Endothelial cell of umbilical vein (primary cell): ENCODE measurements at regions not wholly inside any gene's neighbourhood (a gene's known extent, or its start where the extent isn't known, plus 50 kb on each side); places are given as distances from the start of the nearest gene placed in this dataset.

Experiments
- BruUV-seq: library from RNA; stranded (reverse); fragments of 400-500 nt; replicated peaks from 2 replicates; lab custom pipeline; 2021; lab: Mats Ljungman, UMichigan
- CTCF ChIA-PET: fragments of 300-600, 350-600 bp; sonication (Branson Sonifier 250); formaldehyde crosslinking; loops from one replicate; lab custom pipeline; 2021; ENCODE audit warnings: antibody characterized with exemption, inconsistent platforms; lab: Charles Lee
- POLR2A ChIA-PET: fragments of 300-600, 350-600 bp; sonication (Branson Sonifier 250); formaldehyde crosslinking; loops from one replicate; lab custom pipeline; 2021; ENCODE audit warnings: antibody characterized with exemption, inconsistent platforms; lab: Charles Lee
- DNase-seq: peaks from one replicate; pipeline ENCODE4 v3.0.0-alpha.2; 2011; ENCODE audit warnings: low read depth, low spot score
- FAIRE-seq: peaks from 2 replicates; lab custom pipeline; 2011; peaks lifted over from hg19 to GRCh38; lab: Jason Lieb, UNC
- H2AFZ ChIP-seq: 2 replicates; pipeline ENCODE4 v1.6.0; 2012; ENCODE audit warnings: low read depth, low read length, control low read depth, inconsistent platforms
- H3K27ac ChIP-seq: 2 replicates; pipeline ENCODE4 v1.5.1; 2011; ENCODE audit warnings: low read depth, mild to moderate bottlenecking, control low read depth, low read length, moderate library complexity; ENCODE audit not compliant: insufficient read depth
- H3K27me3 ChIP-seq, 2 experiments: 2 replicates each; pipeline versions ENCODE4 v1.6.0 to v1.6.1; 2011; ENCODE audit warnings: low read length in 2 of 2, mixed read lengths in 1 of 2; ENCODE audit not compliant: control insufficient read depth in 2 of 2, insufficient read depth in 2 of 2
- H3K36me3 ChIP-seq, 2 experiments: 2 replicates in 1 of 2; 3 replicates in 1 of 2; pipeline ENCODE4 v1.5.1; 2011; ENCODE audit warnings: low read length in 2 of 2, mild to moderate bottlenecking in 1 of 2, moderate library complexity in 1 of 2; ENCODE audit not compliant: control insufficient read depth in 2 of 2, insufficient read depth in 2 of 2; ENCODE audit errors: extremely low read depth in 1 of 2
- H3K4me1 ChIP-seq: 3 replicates; pipeline ENCODE4 v1.5.1; 2011; ENCODE audit warnings: mild to moderate bottlenecking, low read length; ENCODE audit not compliant: control insufficient read depth, insufficient read depth; ENCODE audit errors: extremely low read depth
- H3K4me2 ChIP-seq: 2 replicates; pipeline ENCODE4 v1.6.1; 2011; ENCODE audit warnings: low read length, control low read depth, mixed read lengths; ENCODE audit not compliant: insufficient read depth
- H3K4me3 ChIP-seq, 3 experiments: fragments of 200-600 bp in 1 of 3; sonication (generic), shearing (Covaris generic) in 1 of 3; replicated peaks in 1 of 3; 2 replicates each; pipeline ENCODE4 v1.5.1; 2011 to 2016; ENCODE audit warnings: control low read depth in 3 of 3, low read length in 3 of 3, mild to moderate bottlenecking in 2 of 3, inconsistent platforms in 1 of 3, low read depth in 1 of 3, moderate library complexity in 1 of 3; ENCODE audit not compliant: insufficient read depth in 1 of 3
- H3K79me2 ChIP-seq: 2 replicates; pipeline ENCODE4 v1.6.0; 2012; ENCODE audit warnings: low read length, inconsistent platforms; ENCODE audit not compliant: control insufficient read depth, insufficient read depth
- H3K9ac ChIP-seq: replicated peaks from 2 replicates; pipeline ENCODE3; 2011; ENCODE audit warnings: low read length, control low read depth; ENCODE audit not compliant: insufficient read depth; ENCODE audit errors: extremely low read depth
- H3K9me1 ChIP-seq: replicated peaks from 3 replicates; pipeline ENCODE4 v1.6.0; 2011; ENCODE audit warnings: mild to moderate bottlenecking, low read length; ENCODE audit not compliant: control insufficient read depth, insufficient read depth; ENCODE audit errors: extremely low read depth
- H3K9me3 ChIP-seq: replicated peaks from 2 replicates; pipeline ENCODE4 v1.5.1; 2012; ENCODE audit warnings: low read length, inconsistent platforms; ENCODE audit not compliant: control insufficient read depth, insufficient read depth
- H4K20me1 ChIP-seq: replicated peaks from 2 replicates; pipeline ENCODE3; 2011; ENCODE audit warnings: mild to moderate bottlenecking, low read length; ENCODE audit not compliant: control insufficient read depth, insufficient read depth; ENCODE audit errors: extremely low read depth
- CTCF ChIP-seq, 2 donors: IDR thresholded peaks; 1 replicate in 1 of 2; 2 replicates in 1 of 2; pipeline ENCODE4 v1.5.1; 2011; ENCODE audit warnings: low read length in 2 of 2, mild to moderate bottlenecking in 2 of 2, moderate library complexity in 2 of 2, control low read depth in 1 of 2, inconsistent platforms in 1 of 2, low read depth in 1 of 2; ENCODE audit not compliant: insufficient read depth in 1 of 2; ENCODE audit errors: extremely low read depth in 1 of 2
- EZH2 ChIP-seq: IDR thresholded peaks from 2 replicates; pipeline ENCODE4 v1.6.1; 2012; ENCODE audit warnings: borderline replicate concordance, low read depth, mild to moderate bottlenecking, moderate library complexity, low read length, inconsistent platforms; ENCODE audit not compliant: severe bottlenecking
- FOS ChIP-seq: IDR thresholded peaks from 2 replicates; pipeline ENCODE4 v1.6.1; 2011; ENCODE audit warnings: mild to moderate bottlenecking, low read length, moderate library complexity, borderline replicate concordance; ENCODE audit not compliant: insufficient read depth
- GATA2 ChIP-seq: IDR thresholded peaks from 2 replicates; pipeline ENCODE4 v1.7.0; 2011; ENCODE audit warnings: low read depth, mild to moderate bottlenecking, moderate library complexity, mixed read lengths, low read length; ENCODE audit not compliant: insufficient read length, insufficient read depth
- JUN ChIP-seq: IDR thresholded peaks from 2 replicates; pipeline ENCODE4 v1.6.1; 2011; ENCODE audit warnings: borderline replicate concordance, low read depth; ENCODE audit not compliant: insufficient read length, insufficient read depth
- MAX ChIP-seq: IDR thresholded peaks from 2 replicates; pipeline ENCODE4 v1.6.1; 2011; ENCODE audit not compliant: insufficient read depth, insufficient read length
- MYC ChIP-seq: IDR thresholded peaks from one replicate; pipeline ENCODE4 v1.6.1; 2011; ENCODE audit warnings: mild to moderate bottlenecking, low read depth, low read length
- POLR2A ChIP-seq: IDR thresholded peaks from 2 replicates; pipeline ENCODE4 v1.6.1; 2012; ENCODE audit warnings: low read depth, mild to moderate bottlenecking, control low read depth, low read length
- POLR2AphosphoS5 ChIP-seq: IDR thresholded peaks from 2 replicates; pipeline ENCODE4 v1.6.1; 2012; ENCODE audit warnings: low read depth, mild to moderate bottlenecking, control low read depth, low read length, moderate library complexity; ENCODE audit not compliant: insufficient read depth
- dilution Hi-C: fragments of 300-500 bp; cut with MboI; formaldehyde crosslinking; loops from one replicate; pipeline ENCODE4 v1.15.0; 2019; ENCODE audit warnings: low sequenced_read_pairs; ENCODE audit not compliant: extremely low pct_ligation_motif_present
- intact Hi-C: fragments of 100-400 bp; cut with micrococcal nuclease; formaldehyde crosslinking; loops from one replicate; pipeline ENCODE4 v1.10.0; 2022

- dilution Hi-C loops (no loop called here), intact Hi-C loops (no loop called here)
- Histone ChIP-seq H4K20me1 (no peaks in the 10 kb centered on the region), H3K9me3 (no peaks in the 10 kb centered on the region), H3K4me2 (no peak overlapping the region), H3K27ac (no peak overlapping the region), H3K9ac (no peak overlapping the region), H3K9me1 (no peaks in the 10 kb centered on the region), H3K4me1 (no peaks in the 10 kb centered on the region), H2AFZ (no peak overlapping the region), H3K27me3 (no peaks in the 10 kb centered on the region), H3K36me3 (no peaks in the 10 kb centered on the region), H3K4me3 (no peak overlapping the region), H3K79me2 (no peaks in the 10 kb centered on the region)
- ChIA-PET POLR2A (no interaction called here), CTCF (no interaction called here)
- FAIRE-seq: no peak
- TF ChIP-seq POLR2A (no peak), FOS (no peak), MAX (no peak), POLR2AphosphoS5 (no peak), MYC (no peak), EZH2 (no peak), GATA2 (no peak), JUN (no peak), CTCF (IDR thresholded peaks at IDR 0.05; ENCODE audit: extremely low read depth in 1 of 2, insufficient read depth in 1 of 2, low read depth in 1 of 2, low read length in 2 of 2) (no peak)
- no TSS peak for BruUV-seq
- no peak for DNase-seq
Observed at GRCh38 chr4:162442128-162442527, 278.3 kb upstream of the FSTL5 start.
